Suprapubic skin (tissue), 4 donors: ENCODE measurements at regions not wholly inside any gene's neighbourhood (a gene's known extent, or its start where the extent isn't known, plus 50 kb on each side); places are given as distances from the start of the nearest gene placed in this dataset.

Experiments used
- CTCF ChIP-seq, 2 donors: fragments of 200-600 bp in 1 of 2; fragments of 450-650 bp in 1 of 2; sonication (generic) in 1 of 2; IDR thresholded peaks; one replicate each; pipeline ENCODE4 v1.5.1; 2016 to 2019; ENCODE audit warnings: antibody characterized with exemption in 2 of 2, mild to moderate bottlenecking in 1 of 2, moderate library complexity in 1 of 2
- EP300 ChIP-seq: sonication (generic); formaldehyde crosslinking; IDR thresholded peaks from one replicate; pipeline ENCODE4 v1.6.1; 2017; ENCODE audit warnings: antibody characterized with exemption
- POLR2A ChIP-seq, 2 donors: fragments of 450-650 bp; IDR thresholded peaks; one replicate each; pipeline ENCODE4 v1.6.1; 2017; ENCODE audit warnings: antibody characterized with exemption in 2 of 2, mild to moderate bottlenecking in 2 of 2, moderate library complexity in 2 of 2
- POLR2AphosphoS5 ChIP-seq, 3 donors: sonication (generic); formaldehyde crosslinking; IDR thresholded peaks; one replicate each; pipeline ENCODE4 v1.6.1; 2017; ENCODE audit warnings: antibody characterized with exemption in 3 of 3

- TF ChIP-seq CTCF (IDR thresholded peaks at IDR 0.05) (no peak), POLR2AphosphoS5 (IDR thresholded peaks at IDR 0.05) (no peak), POLR2A (IDR thresholded peaks at IDR 0.05) (no peak), EP300 (no peak)
Observed at GRCh38 chr16:79712276-79712675, 111.7 kb upstream of the MAF start.
